ENCODE measurements at regions not wholly inside any gene's neighbourhood (a gene's known extent, or its start where the extent isn't known, plus 50 kb on each side); places are given as distances from the start of the nearest gene placed in this dataset.
"Not testable (repeated sequence)": the region's sequence is repeated elsewhere in the genome, so short reads cannot be mapped to it uniquely, and the experiment has no call there.

DNA sequence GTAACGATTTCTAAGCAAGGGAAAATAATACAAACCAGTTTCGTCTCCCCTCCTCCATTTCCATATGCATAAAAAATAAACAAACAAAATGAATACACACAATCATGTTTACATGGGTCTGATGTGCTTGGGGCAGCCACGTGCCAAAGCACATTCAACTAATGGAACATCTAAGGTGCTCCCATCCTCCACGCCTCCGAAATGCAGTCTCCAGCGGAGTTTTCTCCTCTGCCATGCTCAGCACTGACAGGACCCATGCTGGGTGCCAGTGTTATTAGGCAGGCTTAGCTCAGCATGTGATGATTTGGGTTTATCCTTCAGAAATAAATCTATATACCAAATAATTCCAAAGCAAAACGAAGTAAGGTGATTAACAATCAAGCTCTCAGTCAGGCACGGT, 337.3 kb upstream of the ATP10A start:
- H3K4me1 Mint-ChIP-seq, result no peaks in the 10 kb centered on the region
- no peak overlapping the region for H3K4me3 Mint-ChIP-seq
- no peaks in the 10 kb centered on the region for H3K27me3 Mint-ChIP-seq

DNA sequence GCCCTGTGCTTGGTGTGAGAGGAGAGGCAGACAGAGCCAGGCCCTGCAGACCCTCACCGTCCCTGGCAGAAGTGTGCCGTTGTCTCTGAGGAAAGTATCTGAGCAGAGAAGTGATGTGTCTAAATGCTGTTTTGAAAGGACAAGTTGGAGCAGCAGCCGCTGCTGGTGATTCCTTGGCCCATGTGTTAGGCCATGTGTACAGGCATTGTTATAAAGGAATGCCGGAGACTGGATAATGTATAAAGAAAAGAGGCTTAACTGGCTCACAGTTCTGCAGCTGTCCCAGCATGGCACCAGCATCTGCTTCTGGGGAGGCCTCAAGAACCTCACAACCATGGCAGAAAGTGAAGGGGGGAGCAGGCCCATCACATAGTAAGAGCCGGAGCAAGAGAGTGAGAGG, 334.6 kb upstream of the ATP10A start:
- Mint-ChIP-seq H3K27me3 (no peaks in the 10 kb centered on the region), H3K4me1 (no peaks in the 10 kb centered on the region), H3K9me3 (peaks cover 7% of the 10 kb centered on the region), H3K4me3 (no peak overlapping the region), H3K36me3 (ENCODE audit: insufficient read depth) (no peaks in the 10 kb centered on the region), H3K27ac (ENCODE audit: low read depth) (no peak overlapping the region)
- DNase-seq (ENCODE audit: low spot score in 2 of 2) (no peak), ATAC-seq (replicated peaks; ENCODE audit: extremely low read depth, poor library complexity, severe bottlenecking) (no peak)

More for the DNA sequence above, 337.3 kb upstream of the ATP10A start:
- no peak for ATAC-seq (replicated peaks; ENCODE audit: extremely low read depth, poor library complexity, severe bottlenecking)
- no peak for DNase-seq (ENCODE audit: low spot score in 2 of 2)
- H3K36me3 Mint-ChIP-seq (ENCODE audit: insufficient read depth), result no peaks in the 10 kb centered on the region
- no peak overlapping the region for H3K27ac Mint-ChIP-seq (ENCODE audit: low read depth)
- H3K9me3 Mint-ChIP-seq, result peaks cover 12% of the 10 kb centered on the region

DNA sequence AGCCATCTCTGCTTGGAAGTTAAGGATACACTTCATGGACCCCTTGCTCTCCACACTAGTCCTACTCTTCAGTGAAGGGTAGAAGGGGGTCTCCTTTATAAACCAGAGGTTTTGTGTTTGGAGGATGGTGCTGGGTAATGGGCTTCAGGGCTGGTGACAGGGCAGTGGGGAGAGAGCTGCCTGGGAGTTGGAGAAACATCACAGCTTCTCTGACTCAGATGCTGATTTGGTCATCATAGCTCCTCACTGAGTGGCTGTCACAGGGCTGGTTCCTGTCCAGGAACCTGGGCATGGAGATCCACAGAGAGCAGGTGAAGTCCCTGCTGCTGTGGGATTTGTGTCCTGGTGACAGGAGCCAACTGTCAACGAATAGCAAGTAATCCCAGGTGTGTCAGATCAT, 333.9 kb upstream of the ATP10A start:
- Mint-ChIP-seq H3K4me3 (no peak overlapping the region), H3K36me3 (ENCODE audit: insufficient read depth) (no peaks in the 10 kb centered on the region), H3K27ac (ENCODE audit: low read depth) (no peak overlapping the region), H3K9me3 (peaks cover 6% of the 10 kb centered on the region), H3K27me3 (no peaks in the 10 kb centered on the region), H3K4me1 (no peaks in the 10 kb centered on the region)
- ATAC-seq (replicated peaks; ENCODE audit: extremely low read depth, poor library complexity, severe bottlenecking), result no peak
- DNase-seq (ENCODE audit: low spot score in 2 of 2), result no peak

DNA sequence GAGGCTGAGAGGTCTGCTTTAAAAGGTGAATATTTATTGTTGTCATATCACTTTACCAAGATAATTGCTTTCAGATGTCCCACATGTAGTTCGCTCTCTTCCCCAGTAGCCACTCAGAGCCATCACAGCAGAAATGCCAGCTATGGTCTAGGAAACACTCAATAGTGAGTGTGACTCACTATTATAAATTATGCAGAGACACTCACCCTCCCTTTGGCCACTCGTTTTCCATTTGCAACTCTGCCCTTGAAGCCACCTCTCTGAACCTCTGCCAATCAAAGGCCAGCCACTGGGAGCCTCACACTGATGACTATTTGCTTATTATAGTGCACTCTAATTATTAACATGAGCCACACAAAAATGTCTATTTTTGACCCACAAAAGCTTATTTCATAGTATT, 328.1 kb upstream of the ATP10A start:
- Mint-ChIP-seq H3K27ac (ENCODE audit: low read depth) (no peak overlapping the region), H3K27me3 (no peaks in the 10 kb centered on the region), H3K36me3 (ENCODE audit: insufficient read depth) (no peaks in the 10 kb centered on the region), H3K4me3 (no peak overlapping the region), H3K4me1 (no peaks in the 10 kb centered on the region), H3K9me3 (no peaks in the 10 kb centered on the region)
- no peak for ATAC-seq (replicated peaks; ENCODE audit: extremely low read depth, poor library complexity, severe bottlenecking)
- no peak for DNase-seq (ENCODE audit: low spot score in 2 of 2)

DNA sequence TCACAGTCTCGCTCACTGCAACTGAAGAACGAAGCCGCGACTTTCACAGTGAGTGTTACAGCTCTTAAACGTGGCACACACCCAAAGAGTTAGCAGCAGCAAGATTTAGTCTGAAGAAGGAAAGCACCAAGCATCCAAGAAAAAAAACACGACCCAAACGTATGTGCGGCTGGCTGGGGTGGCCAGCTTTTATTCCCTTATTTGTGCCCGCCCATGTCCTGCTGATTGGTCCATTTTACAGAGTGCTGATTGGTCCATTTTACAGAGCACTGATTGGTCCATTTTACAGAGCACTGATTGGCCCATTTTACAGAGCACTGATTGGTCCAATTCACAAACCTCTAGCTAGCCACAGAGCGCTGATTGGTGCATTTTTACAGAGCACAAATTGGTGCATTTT, 323.0 kb upstream of the ATP10A start:
- H3K4me3 Mint-ChIP-seq; H3K36me3 Mint-ChIP-seq (ENCODE audit: insufficient read depth); H3K9me3 Mint-ChIP-seq; H3K27ac Mint-ChIP-seq (ENCODE audit: low read depth); DNase-seq (ENCODE audit: low spot score in 2 of 2); H3K27me3 Mint-ChIP-seq; ATAC-seq (replicated peaks; ENCODE audit: extremely low read depth, poor library complexity, severe bottlenecking); H3K4me1 Mint-ChIP-seq: not testable (repeated sequence)

DNA sequence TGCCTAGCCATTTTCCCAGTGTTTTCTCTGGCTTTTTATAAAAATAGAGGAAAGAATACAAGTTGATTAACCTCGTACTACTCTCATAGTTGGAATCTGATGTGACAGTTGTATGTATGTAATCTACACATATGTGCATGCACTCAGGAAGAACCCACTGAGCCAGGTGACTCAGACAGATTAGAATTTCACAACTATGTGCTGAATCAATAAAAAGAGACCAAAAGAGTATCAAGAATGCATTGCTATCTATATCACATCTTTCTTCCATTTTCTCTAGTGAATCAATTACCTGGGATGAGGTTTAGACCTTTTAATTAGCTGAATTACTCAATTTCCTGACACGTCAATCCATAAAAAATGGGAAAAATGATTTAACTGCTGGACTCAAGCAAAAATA, 319.3 kb upstream of the ATP10A start:
- Mint-ChIP-seq H3K4me1 (no peaks in the 10 kb centered on the region), H3K27me3 (no peaks in the 10 kb centered on the region), H3K36me3 (ENCODE audit: insufficient read depth) (no peaks in the 10 kb centered on the region), H3K9me3 (peaks cover 4% of the 10 kb centered on the region), H3K27ac (ENCODE audit: low read depth) (no peak overlapping the region), H3K4me3 (no peak overlapping the region)
- ATAC-seq (replicated peaks; ENCODE audit: extremely low read depth, poor library complexity, severe bottlenecking) (no peak), DNase-seq (ENCODE audit: low spot score in 2 of 2) (no peak)

DNA sequence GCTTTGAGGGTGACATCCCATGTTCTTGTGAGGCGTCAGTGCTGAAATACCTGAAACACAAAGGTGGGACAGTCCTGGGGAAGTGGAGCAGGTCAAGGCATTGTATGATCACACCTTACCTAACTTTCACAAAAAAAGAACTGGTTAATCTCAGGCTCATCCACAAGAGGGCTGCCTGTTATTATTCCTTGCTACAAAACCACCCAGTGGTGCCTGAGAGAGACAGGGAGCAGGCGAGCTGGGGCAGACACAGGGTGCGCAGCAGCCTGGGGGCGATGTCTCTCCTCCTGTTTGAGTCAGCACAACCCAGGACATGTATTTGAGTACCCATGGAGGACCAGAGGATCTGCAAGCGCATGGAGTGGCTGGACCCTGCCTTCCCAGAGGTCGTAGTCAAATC, 316.8 kb upstream of the ATP10A start:
- H3K4me1 Mint-ChIP-seq, result no peaks in the 10 kb centered on the region
- no peak for DNase-seq (ENCODE audit: low spot score in 2 of 2)
- ATAC-seq (replicated peaks; ENCODE audit: extremely low read depth, poor library complexity, severe bottlenecking), result no peak
- H3K36me3 Mint-ChIP-seq (ENCODE audit: insufficient read depth), result no peaks in the 10 kb centered on the region
- H3K4me3 Mint-ChIP-seq, result no peak overlapping the region
- H3K9me3 Mint-ChIP-seq, result peaks cover 4% of the 10 kb centered on the region
- H3K27ac Mint-ChIP-seq (ENCODE audit: low read depth), result no peak overlapping the region
- H3K27me3 Mint-ChIP-seq, result no peaks in the 10 kb centered on the region

DNA sequence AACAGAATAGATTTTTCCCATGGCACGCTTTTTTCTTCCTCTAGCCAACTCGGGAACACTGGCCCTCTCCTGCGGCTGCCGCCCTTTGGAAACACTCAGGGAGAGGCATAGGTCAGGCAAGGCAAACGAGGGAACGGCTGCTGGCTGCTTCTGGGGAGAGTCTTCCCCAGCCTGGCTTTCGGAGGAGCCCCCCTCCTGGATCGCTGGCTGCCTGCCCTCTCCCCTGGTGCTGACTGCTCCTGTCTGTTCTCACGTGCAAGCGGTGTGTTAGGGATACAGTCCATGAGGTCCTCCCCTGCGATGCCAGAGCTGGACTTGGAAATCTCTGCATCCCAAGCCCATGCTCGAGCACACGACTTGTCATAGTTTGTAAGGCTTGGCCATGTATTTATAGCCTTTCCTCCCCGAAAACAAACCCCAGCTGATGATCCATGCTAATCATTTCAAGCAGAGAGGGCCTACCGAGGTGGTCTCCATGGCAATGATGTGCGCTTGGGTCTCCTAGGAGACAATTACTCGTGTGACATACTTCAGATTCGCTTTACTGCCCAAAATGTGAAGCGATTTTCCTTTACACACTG, 315.6 kb upstream of the ATP10A start:
- Mint-ChIP-seq H3K4me3 (no peak overlapping the region), H3K36me3 (ENCODE audit: insufficient read depth) (no peaks in the 10 kb centered on the region), H3K27ac (ENCODE audit: low read depth) (no peak overlapping the region), H3K9me3 (peaks cover 4% of the 10 kb centered on the region), H3K27me3 (no peaks in the 10 kb centered on the region), H3K4me1 (no peaks in the 10 kb centered on the region)
- ATAC-seq (replicated peaks; ENCODE audit: extremely low read depth, poor library complexity, severe bottlenecking), result no peak
- DNase-seq (ENCODE audit: low spot score in 2 of 2), result no peak

DNA sequence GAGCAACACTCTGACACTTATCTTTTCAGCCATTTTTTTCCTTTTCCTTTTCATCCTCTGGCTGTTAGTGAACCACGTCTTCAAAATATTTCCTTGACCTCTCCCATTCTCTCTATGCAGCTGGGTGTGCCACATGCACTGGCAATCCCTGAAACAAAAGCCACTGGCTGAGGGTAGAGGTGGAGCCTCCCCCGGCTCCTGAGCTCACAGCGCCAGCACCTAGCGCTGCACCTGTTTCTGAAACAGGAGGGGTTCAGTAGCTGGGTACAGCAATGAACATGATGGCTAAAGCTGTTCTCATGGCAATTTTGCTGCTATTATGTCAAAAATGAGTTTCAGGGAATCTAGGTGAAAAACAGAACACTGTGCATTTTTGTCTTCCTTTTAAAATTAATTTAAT, 314.7 kb upstream of the ATP10A start:
- H3K4me1 Mint-ChIP-seq, result no peaks in the 10 kb centered on the region
- H3K4me3 Mint-ChIP-seq, result no peak overlapping the region
- no peak overlapping the region for H3K27ac Mint-ChIP-seq (ENCODE audit: low read depth)
- no peak for ATAC-seq (replicated peaks; ENCODE audit: extremely low read depth, poor library complexity, severe bottlenecking)
- peaks cover 4% of the 10 kb centered on the region for H3K9me3 Mint-ChIP-seq
- H3K36me3 Mint-ChIP-seq (ENCODE audit: insufficient read depth), result no peaks in the 10 kb centered on the region
- no peaks in the 10 kb centered on the region for H3K27me3 Mint-ChIP-seq
- no peak for DNase-seq (ENCODE audit: low spot score in 2 of 2)

DNA sequence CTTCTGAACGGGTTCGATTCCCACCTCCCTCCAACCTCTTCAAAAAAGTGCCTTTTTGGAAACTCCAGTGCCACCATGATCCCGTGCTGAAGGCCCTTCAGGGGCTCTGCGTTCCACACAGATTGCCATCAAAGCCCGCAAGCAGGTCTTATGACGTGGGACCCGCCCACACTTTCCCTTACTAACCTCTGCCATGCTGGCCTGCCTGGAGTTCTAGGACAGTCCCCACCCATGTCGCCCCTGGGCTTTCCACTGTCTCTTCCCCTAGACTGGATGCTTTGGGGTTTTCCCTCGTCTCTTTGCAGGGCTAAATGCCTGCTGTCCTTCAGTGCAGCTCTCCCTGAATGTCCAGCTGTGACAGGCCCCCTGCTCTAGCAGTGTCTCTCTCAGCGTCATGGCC, 313.7 kb upstream of the ATP10A start:
- Mint-ChIP-seq H3K4me3 (no peak overlapping the region), H3K27me3 (no peaks in the 10 kb centered on the region), H3K4me1 (no peaks in the 10 kb centered on the region), H3K36me3 (ENCODE audit: insufficient read depth) (no peaks in the 10 kb centered on the region), H3K27ac (ENCODE audit: low read depth) (no peak overlapping the region), H3K9me3 (peaks cover 4% of the 10 kb centered on the region)
- DNase-seq (ENCODE audit: low spot score in 2 of 2) (no peak), ATAC-seq (replicated peaks; ENCODE audit: extremely low read depth, poor library complexity, severe bottlenecking) (no peak)

DNA sequence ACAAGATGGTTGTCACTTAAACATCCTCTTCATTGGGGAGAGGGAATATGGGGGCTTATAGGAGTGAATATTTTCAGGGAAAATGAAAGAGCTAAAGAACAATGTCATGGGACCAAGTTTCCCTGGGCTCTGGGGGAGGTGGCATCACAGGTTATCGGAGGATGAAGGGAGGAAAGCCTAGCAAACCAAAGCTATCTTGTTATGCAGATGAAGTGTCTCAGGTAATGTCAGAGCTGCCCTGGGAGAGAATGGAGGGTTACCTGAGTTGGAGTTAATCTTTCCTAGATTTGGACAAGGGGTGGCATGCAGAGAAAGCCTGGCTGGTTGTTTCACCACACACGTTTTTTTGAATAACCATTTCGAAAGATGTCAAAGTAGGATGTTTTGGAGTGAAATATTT, 308.1 kb upstream of the ATP10A start:
- Mint-ChIP-seq H3K36me3 (ENCODE audit: insufficient read depth) (no peaks in the 10 kb centered on the region), H3K4me1 (no peaks in the 10 kb centered on the region), H3K9me3 (peaks cover 5% of the 10 kb centered on the region), H3K27me3 (no peaks in the 10 kb centered on the region), H3K27ac (ENCODE audit: low read depth) (no peak overlapping the region), H3K4me3 (no peak overlapping the region)
- ATAC-seq (replicated peaks; ENCODE audit: extremely low read depth, poor library complexity, severe bottlenecking) (no peak), DNase-seq (ENCODE audit: low spot score in 2 of 2) (no peak)

DNA sequence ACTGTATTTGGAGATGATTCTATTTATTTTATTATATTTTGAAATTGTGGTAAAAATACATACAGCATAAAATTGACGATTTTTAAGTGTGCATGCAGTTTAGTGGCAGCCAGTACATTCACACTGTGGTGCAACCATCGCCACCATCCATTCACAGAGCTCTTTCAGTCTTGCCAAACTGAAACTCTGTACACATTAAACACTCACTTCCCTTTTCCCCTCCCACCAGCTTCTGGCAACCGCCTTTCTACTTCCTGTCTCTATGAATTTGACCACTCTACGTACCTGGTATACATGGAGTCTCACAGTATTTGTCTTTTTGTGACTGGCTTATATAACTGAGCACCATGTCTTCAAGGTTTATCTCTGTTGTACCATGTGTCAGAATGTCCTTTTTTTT, 303.3 kb upstream of the ATP10A start:
- Mint-ChIP-seq H3K27ac (ENCODE audit: low read depth) (no peak overlapping the region), H3K4me3 (no peak overlapping the region)

DNA sequence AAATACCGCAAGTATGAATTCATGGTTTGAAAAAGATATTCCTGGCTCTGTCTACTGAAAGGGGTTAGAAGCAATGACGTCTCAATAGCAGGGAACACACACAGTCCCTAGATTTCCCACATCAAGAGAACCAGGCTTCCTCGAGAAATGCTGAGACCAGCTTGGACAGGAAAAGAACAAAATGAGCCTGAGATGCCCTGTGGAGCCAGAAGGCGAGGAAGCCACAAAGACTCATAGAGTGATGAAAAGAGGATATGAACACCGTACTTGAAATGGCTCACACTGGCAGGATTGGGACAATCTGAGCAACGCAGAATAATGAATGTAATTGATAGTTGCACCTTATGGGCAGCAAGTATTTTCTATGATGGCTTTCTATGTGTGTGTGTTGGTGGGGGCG, 302.4 kb upstream of the ATP10A start:
- no peak for DNase-seq (ENCODE audit: low spot score in 2 of 2)
- Mint-ChIP-seq H3K4me3 (no peak overlapping the region), H3K4me1 (no peaks in the 10 kb centered on the region), H3K9me3 (peaks cover 27% of the 10 kb centered on the region), H3K36me3 (ENCODE audit: insufficient read depth) (no peaks in the 10 kb centered on the region), H3K27me3 (no peaks in the 10 kb centered on the region), H3K27ac (ENCODE audit: low read depth) (no peak overlapping the region)
- no peak for ATAC-seq (replicated peaks; ENCODE audit: extremely low read depth, poor library complexity, severe bottlenecking)

More for the DNA sequence above, 303.3 kb upstream of the ATP10A start:
- no peaks in the 10 kb centered on the region for H3K27me3 Mint-ChIP-seq
- no peaks in the 10 kb centered on the region for H3K36me3 Mint-ChIP-seq (ENCODE audit: insufficient read depth)
- peaks cover 22% of the 10 kb centered on the region for H3K9me3 Mint-ChIP-seq
- DNase-seq (ENCODE audit: low spot score in 2 of 2), result no peak
- no peak for ATAC-seq (replicated peaks; ENCODE audit: extremely low read depth, poor library complexity, severe bottlenecking)
- no peaks in the 10 kb centered on the region for H3K4me1 Mint-ChIP-seq

DNA sequence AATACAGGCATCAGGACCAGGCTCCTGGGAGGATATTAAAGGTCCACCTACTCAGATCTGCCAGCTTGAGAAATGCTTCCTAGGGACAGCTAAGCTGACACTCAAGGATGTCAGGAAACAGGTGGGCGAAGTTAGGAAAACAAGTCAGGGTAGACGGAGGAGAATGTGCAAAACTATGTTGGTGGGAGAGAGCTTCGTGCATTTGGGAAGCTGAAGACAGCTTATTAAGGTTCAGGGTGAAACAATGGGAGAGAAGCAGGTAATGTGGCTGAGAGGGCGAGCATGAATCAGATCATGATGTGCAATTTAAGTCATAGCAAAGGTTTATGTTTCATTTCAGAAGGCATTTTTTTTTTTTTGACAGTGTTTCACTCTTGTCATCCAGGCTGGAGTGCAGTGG, 297.2 kb upstream of the ATP10A start:
- peaks cover 23% of the 10 kb centered on the region for H3K9me3 Mint-ChIP-seq
- H3K4me1 Mint-ChIP-seq, result no peaks in the 10 kb centered on the region
- no peak overlapping the region for H3K27ac Mint-ChIP-seq (ENCODE audit: low read depth)
- DNase-seq (ENCODE audit: low spot score in 2 of 2) (no peak), ATAC-seq (replicated peaks; ENCODE audit: extremely low read depth, poor library complexity, severe bottlenecking) (no peak)
- H3K27me3 Mint-ChIP-seq, result no peaks in the 10 kb centered on the region
- H3K36me3 Mint-ChIP-seq (ENCODE audit: insufficient read depth), result no peaks in the 10 kb centered on the region
- no peak overlapping the region for H3K4me3 Mint-ChIP-seq

All from central memory CD8-positive, alpha-beta T cell (primary cell).